ENCODE measurements at regions not wholly inside any gene's neighbourhood (a gene's known extent, or its start where the extent isn't known, plus 50 kb on each side); places are given as distances from the start of the nearest gene placed in this dataset.
A peak's percentile ranks its signal among the peaks of the same experiment; 100 is the strongest.

- 41 to 52% methylated on average over 14 of the region's 14 CpGs for WGBS, 2 donors
- no peak for FAIRE-seq
- no peak overlapping the region for H3K27ac ChIP-seq
- TF ChIP-seq, protein P1, sequence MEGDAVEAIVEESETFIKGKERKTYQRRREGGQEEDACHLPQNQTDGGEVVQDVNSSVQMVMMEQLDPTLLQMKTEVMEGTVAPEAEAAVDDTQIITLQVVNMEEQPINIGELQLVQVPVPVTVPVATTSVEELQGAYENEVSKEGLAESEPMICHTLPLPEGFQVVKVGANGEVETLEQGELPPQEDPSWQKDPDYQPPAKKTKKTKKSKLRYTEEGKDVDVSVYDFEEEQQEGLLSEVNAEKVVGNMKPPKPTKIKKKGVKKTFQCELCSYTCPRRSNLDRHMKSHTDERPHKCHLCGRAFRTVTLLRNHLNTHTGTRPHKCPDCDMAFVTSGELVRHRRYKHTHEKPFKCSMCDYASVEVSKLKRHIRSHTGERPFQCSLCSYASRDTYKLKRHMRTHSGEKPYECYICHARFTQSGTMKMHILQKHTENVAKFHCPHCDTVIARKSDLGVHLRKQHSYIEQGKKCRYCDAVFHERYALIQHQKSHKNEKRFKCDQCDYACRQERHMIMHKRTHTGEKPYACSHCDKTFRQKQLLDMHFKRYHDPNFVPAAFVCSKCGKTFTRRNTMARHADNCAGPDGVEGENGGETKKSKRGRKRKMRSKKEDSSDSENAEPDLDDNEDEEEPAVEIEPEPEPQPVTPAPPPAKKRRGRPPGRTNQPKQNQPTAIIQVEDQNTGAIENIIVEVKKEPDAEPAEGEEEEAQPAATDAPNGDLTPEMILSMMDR (IDR thresholded peaks at IDR 0.05) = no peak
- no peak for DNase-seq
- no peaks in the 10 kb centered on the region for H3K36me3 ChIP-seq
- no peaks in the 10 kb centered on the region for H3K9me3 ChIP-seq
- H3K27me3 ChIP-seq = no peaks in the 10 kb centered on the region
- intact Hi-C loops (cut with DNase I) = no loop called here
- H3K4me3 ChIP-seq = no peak overlapping the region
- ATAC-seq = peak in 3 of 4 donors; percentile 36 to 73 (median 65)
- H3K4me1 ChIP-seq = peaks cover 0 to 3% (median 0%) of the 10 kb centered on the region in 3 donors
Measured at GRCh38 chr5:56585999-56586691, 229.2 kb upstream of the MAP3K1 start.

DNA sequence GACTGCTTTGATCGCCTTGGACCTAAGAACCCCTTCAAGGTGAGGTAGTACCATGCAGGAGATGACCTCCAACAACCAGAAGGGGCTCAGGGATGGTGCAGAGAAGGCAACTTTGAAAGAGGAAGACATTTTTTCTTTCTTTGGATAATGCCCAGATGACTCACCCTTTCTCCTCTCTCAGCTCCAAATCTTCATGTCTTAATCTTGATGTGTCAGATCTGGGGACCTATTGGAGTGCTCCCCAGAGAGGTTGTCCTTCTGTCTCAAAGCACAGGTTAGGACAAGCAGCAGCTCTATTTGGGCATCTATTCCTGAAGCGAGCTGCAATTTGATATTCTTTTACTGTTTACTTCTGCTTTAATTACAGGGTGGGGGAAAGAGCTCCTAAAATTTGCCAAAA is 229.9 kb upstream of the MAP3K1 start:
- WGBS, 2 donors = 87 to 93% methylated on average over 2 of the region's 2 CpGs
- Histone ChIP-seq H3K4me1 (peaks cover 0 to 3% (median 0%) of the 10 kb centered on the region in 3 donors), H3K27me3 (no peaks in the 10 kb centered on the region), H3K4me3 (no peak overlapping the region), H3K36me3 (no peaks in the 10 kb centered on the region), H3K9me3 (no peaks in the 10 kb centered on the region), H3K27ac (no peak overlapping the region)
- DNase-seq (no peak), ATAC-seq (peak in 1 of 4 donors; percentile 42), FAIRE-seq (no peak)
- intact Hi-C loops (cut with DNase I) = no loop called here
- TF ChIP-seq, protein P1 (IDR thresholded peaks at IDR 0.05) = no peak

DNA sequence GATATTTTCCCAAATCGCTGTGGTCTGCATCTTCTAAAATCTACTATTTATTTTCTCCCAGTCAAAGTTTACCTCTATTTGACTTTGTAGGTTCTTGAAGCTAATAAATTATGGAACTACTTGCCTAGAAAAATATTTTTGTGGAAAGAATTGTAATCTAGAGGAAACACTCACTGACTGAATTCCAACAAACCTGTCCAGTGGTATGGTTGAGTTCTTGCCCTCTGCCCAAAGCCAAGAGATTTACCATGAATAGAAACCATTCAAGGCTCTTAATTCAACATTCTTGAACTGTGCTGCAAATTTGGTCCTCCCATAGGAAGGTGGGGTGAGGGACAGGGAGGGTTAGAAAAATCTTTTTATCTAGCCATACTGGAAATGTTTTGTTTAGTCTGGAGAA is 233.9 kb upstream of the MAP3K1 start:
- TF ChIP-seq, protein P1 (IDR thresholded peaks at IDR 0.05) = no peak
- no peaks in the 10 kb centered on the region for H3K27me3 ChIP-seq
- no peak for DNase-seq
- FAIRE-seq = no peak
- H3K36me3 ChIP-seq = no peaks in the 10 kb centered on the region
- no peak overlapping the region for H3K27ac ChIP-seq
- H3K4me3 ChIP-seq = no peak overlapping the region
- intact Hi-C loops (cut with DNase I) = no loop called here
- WGBS, 2 donors = 81 to 91% methylated on average over 1 of the region's 1 CpG
- H3K4me1 ChIP-seq = peaks cover 0 to 3% (median 0%) of the 10 kb centered on the region in 3 donors
- H3K9me3 ChIP-seq = no peaks in the 10 kb centered on the region
- no peak for ATAC-seq

DNA sequence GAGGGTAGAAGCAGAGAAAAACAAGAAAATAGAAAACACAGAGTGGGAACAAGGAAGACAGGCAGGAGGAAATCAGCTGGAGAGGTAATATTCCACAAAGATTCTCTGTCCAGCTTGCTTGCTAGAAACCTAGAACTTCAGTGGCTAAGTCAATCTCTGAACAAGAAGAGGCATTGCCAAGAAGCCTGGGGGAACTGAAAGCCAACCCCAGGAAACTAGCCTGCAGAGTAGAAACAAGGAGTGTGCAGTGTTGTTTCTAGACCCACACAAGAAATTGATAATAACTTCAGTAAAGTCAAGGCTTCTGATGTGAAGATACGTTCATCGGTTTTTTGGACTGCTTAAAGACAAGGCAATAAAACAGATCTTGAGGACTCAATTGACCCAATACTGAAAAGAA is 234.5 kb upstream of the MAP3K1 start:
- WGBS, 2 donors = 81 to 89% methylated on average over 2 of the region's 2 CpGs
- no peak for FAIRE-seq
- TF ChIP-seq, protein P1 (IDR thresholded peaks at IDR 0.05) = no peak

DNA sequence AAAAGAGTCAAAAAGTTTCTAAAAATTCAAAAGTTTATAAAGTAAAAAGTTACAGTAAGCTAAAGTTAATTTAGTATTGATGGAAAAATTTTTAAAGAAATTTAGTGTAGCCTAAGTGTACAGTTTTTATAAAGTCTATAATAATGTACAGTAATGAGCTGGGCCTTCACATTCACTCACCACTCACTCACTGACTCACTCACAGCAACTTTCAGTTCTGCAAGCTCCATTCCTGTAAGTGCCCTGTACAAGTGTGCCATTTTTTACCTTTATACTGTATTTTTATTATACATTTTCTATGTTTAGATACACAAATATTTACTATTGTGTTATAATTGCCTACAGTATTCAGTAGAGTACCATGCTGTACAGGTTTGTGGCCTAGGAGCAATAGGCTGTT is 239.5 kb upstream of the MAP3K1 start:
- H3K9me3 ChIP-seq = no peaks in the 10 kb centered on the region
- DNase-seq (no peak), ATAC-seq (no peak), FAIRE-seq (no peak)
- no peaks in the 10 kb centered on the region for H3K27me3 ChIP-seq
- no peaks in the 10 kb centered on the region for H3K4me1 ChIP-seq
- TF ChIP-seq, protein P1 (IDR thresholded peaks at IDR 0.05) = no peak
- intact Hi-C loops (cut with DNase I) = no loop called here
- no peaks in the 10 kb centered on the region for H3K36me3 ChIP-seq
- H3K27ac ChIP-seq = no peak overlapping the region
- no peak overlapping the region for H3K4me3 ChIP-seq

More for the DNA sequence above, 234.5 kb upstream of the MAP3K1 start:
- Histone ChIP-seq H3K36me3 (no peaks in the 10 kb centered on the region), H3K4me1 (peaks cover 0 to 2% (median 0%) of the 10 kb centered on the region in 3 donors), H3K27ac (no peak overlapping the region), H3K4me3 (no peak overlapping the region), H3K9me3 (no peaks in the 10 kb centered on the region), H3K27me3 (no peaks in the 10 kb centered on the region)
- intact Hi-C loops (cut with DNase I) = no loop called here
- ATAC-seq (no peak), DNase-seq (no peak)
